Esophagus squamous epithelium (tissue), 5 donors: ENCODE measurements at regions not wholly inside any gene's neighbourhood (a gene's known extent, or its start where the extent isn't known, plus 50 kb on each side); places are given as distances from the start of the nearest gene placed in this dataset.

Experiments used
- DNase-seq: peaks from one replicate; lab custom pipeline; 2025; lab: John Stamatoyannopoulos, UW
- H3K27ac ChIP-seq, 4 donors: fragments of 200-600 bp; sonication (generic); one replicate each; pipeline ENCODE4 v1.5.1; 2016 to 2019; ENCODE audit warnings: mild to moderate bottlenecking in 1 of 4
- H3K27me3 ChIP-seq, 4 donors: fragments of 200-600 bp; sonication (generic); 1 replicate in 3 of 4; 2 replicates in 1 of 4; pipeline versions ENCODE4 v1.5.1 to v1.6.0; 2017 to 2021; ENCODE audit warnings: antibody characterized with exemption in 1 of 4
- H3K36me3 ChIP-seq, 3 donors: fragments of 200-600 bp; sonication (generic); one replicate each; pipeline ENCODE4 v1.5.1; 2016 to 2019
- H3K4me1 ChIP-seq, 3 donors: fragments of 200-600 bp; sonication (generic); one replicate each; pipeline ENCODE4 v1.5.1; 2017 to 2019
- H3K4me3 ChIP-seq, 4 donors: fragments of 200-600 bp; sonication (generic); 1 replicate in 3 of 4; 2 replicates in 1 of 4; pipeline ENCODE4 v1.5.1; 2016 to 2019; ENCODE audit warnings: mild to moderate bottlenecking in 2 of 4, moderate library complexity in 1 of 4
- H3K9me3 ChIP-seq, 3 donors: fragments of 200-600 bp; sonication (generic); one replicate each; pipeline ENCODE4 v1.5.1; 2016 to 2019
- CTCF ChIP-seq, 6 experiments: fragments of 450-650 bp in 4 of 6; fragments of 200-600 bp in 2 of 6; sonication (generic) in 2 of 6; IDR thresholded peaks; one replicate each; pipeline ENCODE4 v1.5.1; 2016 to 2019; ENCODE audit warnings: antibody characterized with exemption in 6 of 6, mild to moderate bottlenecking in 4 of 6, moderate library complexity in 4 of 6
- POLR2A ChIP-seq, 4 donors: fragments of 450-650 bp; IDR thresholded peaks; one replicate each; pipeline ENCODE4 v1.6.1; 2017; ENCODE audit warnings: antibody characterized with exemption in 4 of 4, mild to moderate bottlenecking in 4 of 4, moderate library complexity in 3 of 4
- WGBS, 2 donors: methylation state at CpG; one replicate each; pipeline ENCODE4 v1.1.5; 2018; 5-methylcytosine and 5-hydroxymethylcytosine counted together
- intact Hi-C: fragments of 100-400 bp; cut with DNase I; formaldehyde crosslinking; loops from one replicate; pipeline ENCODE4 v1.15.0; 2022
- donor health status: DM: yes; HTN: yes; CAD: no.

- no peaks in the 10 kb centered on the region for H3K4me1 ChIP-seq
- TF ChIP-seq POLR2A (IDR thresholded peaks at IDR 0.05), result no peak
- TF ChIP-seq CTCF (IDR thresholded peaks at IDR 0.05), result no peak
- H3K9me3 ChIP-seq, result no peaks in the 10 kb centered on the region
- no peak overlapping the region for H3K4me3 ChIP-seq
- no peak for DNase-seq
- H3K36me3 ChIP-seq, result no peaks in the 10 kb centered on the region
- no peak overlapping the region for H3K27ac ChIP-seq
- no peaks in the 10 kb centered on the region for H3K27me3 ChIP-seq
- intact Hi-C loops, result no loop called here
- WGBS, 2 donors, result 39 to 50% methylated on average over 1 of the region's 1 CpG
Observed at GRCh38 chr7:93750986-93751385, 139.6 kb downstream of the TFPI2 start.

GRCh38 chr7:93747019-93747418 lies 143.5 kb downstream of the TFPI2 start:
- Histone ChIP-seq H3K27me3 (no peaks in the 10 kb centered on the region), H3K27ac (no peak overlapping the region), H3K4me3 (no peak overlapping the region), H3K36me3 (no peaks in the 10 kb centered on the region), H3K9me3 (no peaks in the 10 kb centered on the region), H3K4me1 (no peaks in the 10 kb centered on the region)
- WGBS, 2 donors, result 75 to 81% methylated on average over 3 of the region's 3 CpGs
- no peak for DNase-seq
- TF ChIP-seq CTCF (IDR thresholded peaks at IDR 0.05) (no peak), POLR2A (IDR thresholded peaks at IDR 0.05) (no peak)
- intact Hi-C loops, result no loop called here

- H3K9me3 ChIP-seq, result no peaks in the 10 kb centered on the region
- DNase-seq, result no peak
- H3K36me3 ChIP-seq, result no peaks in the 10 kb centered on the region
- no peaks in the 10 kb centered on the region for H3K27me3 ChIP-seq
- H3K27ac ChIP-seq, result no peak overlapping the region
- H3K4me3 ChIP-seq, result no peak overlapping the region
- TF ChIP-seq POLR2A (IDR thresholded peaks at IDR 0.05), result no peak
- TF ChIP-seq CTCF (IDR thresholded peaks at IDR 0.05), result no peak
- intact Hi-C loops, result no loop called here
- H3K4me1 ChIP-seq, result no peaks in the 10 kb centered on the region
Observed at GRCh38 chr7:93739424-93739823, 151.1 kb downstream of the TFPI2 start.

- Histone ChIP-seq H3K36me3 (no peaks in the 10 kb centered on the region), H3K9me3 (no peaks in the 10 kb centered on the region), H3K27me3 (no peaks in the 10 kb centered on the region), H3K4me3 (no peak overlapping the region), H3K4me1 (no peaks in the 10 kb centered on the region), H3K27ac (no peak overlapping the region)
- intact Hi-C loops, result no loop called here
- no peak for DNase-seq
- TF ChIP-seq POLR2A (IDR thresholded peaks at IDR 0.05), result no peak
- TF ChIP-seq CTCF (IDR thresholded peaks at IDR 0.05), result no peak
- WGBS, 2 donors, result 57 to 59% methylated on average over 2 of the region's 2 CpGs
Observed at GRCh38 chr7:93737953-93738352, 152.6 kb downstream of the TFPI2 start.

- no peak for DNase-seq
- Histone ChIP-seq H3K36me3 (no peaks in the 10 kb centered on the region), H3K27ac (no peak overlapping the region), H3K4me3 (no peak overlapping the region), H3K9me3 (no peaks in the 10 kb centered on the region), H3K27me3 (no peaks in the 10 kb centered on the region), H3K4me1 (no peaks in the 10 kb centered on the region)
- 18 to 36% methylated on average over 2 of the region's 2 CpGs for WGBS, 2 donors
- no peak for TF ChIP-seq CTCF (IDR thresholded peaks at IDR 0.05)
- TF ChIP-seq POLR2A (IDR thresholded peaks at IDR 0.05), result no peak
- intact Hi-C loops, result no loop called here
Observed at GRCh38 chr7:93736668-93737369, 153.7 kb downstream of the TFPI2 start.
